LNCaP clone FGC (cell line): ENCODE measurements at regions not wholly inside any gene's neighbourhood (a gene's known extent, or its start where the extent isn't known, plus 50 kb on each side); places are given as distances from the start of the nearest gene placed in this dataset.
A peak's percentile ranks its signal among the peaks of the same experiment; 100 is the strongest.

Source experiments
- DNase-seq: peaks from one replicate; pipeline ENCODE4 v3.0.0-alpha.2; 2011; ENCODE audit warnings: low read depth
- H3K4me3 ChIP-seq: 2 replicates; pipeline ENCODE4 v1.5.1; 2011; ENCODE audit warnings: mild to moderate bottlenecking, low read depth, low read length, control low read depth
- TF ChIP-seq, protein P1 (sequence below): IDR thresholded peaks from 2 replicates; pipeline ENCODE4 v1.5.1; 2012; ENCODE audit warnings: mild to moderate bottlenecking; ENCODE audit not compliant: control insufficient read depth, insufficient read depth; ENCODE audit errors: extremely low read depth

- TF ChIP-seq, protein P1, sequence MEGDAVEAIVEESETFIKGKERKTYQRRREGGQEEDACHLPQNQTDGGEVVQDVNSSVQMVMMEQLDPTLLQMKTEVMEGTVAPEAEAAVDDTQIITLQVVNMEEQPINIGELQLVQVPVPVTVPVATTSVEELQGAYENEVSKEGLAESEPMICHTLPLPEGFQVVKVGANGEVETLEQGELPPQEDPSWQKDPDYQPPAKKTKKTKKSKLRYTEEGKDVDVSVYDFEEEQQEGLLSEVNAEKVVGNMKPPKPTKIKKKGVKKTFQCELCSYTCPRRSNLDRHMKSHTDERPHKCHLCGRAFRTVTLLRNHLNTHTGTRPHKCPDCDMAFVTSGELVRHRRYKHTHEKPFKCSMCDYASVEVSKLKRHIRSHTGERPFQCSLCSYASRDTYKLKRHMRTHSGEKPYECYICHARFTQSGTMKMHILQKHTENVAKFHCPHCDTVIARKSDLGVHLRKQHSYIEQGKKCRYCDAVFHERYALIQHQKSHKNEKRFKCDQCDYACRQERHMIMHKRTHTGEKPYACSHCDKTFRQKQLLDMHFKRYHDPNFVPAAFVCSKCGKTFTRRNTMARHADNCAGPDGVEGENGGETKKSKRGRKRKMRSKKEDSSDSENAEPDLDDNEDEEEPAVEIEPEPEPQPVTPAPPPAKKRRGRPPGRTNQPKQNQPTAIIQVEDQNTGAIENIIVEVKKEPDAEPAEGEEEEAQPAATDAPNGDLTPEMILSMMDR, result peak; percentile 37
- DNase-seq, result peak; percentile 83
- H3K4me3 ChIP-seq, result no peak overlapping the region
Measured at GRCh38 chr16:35559911-35560636, 2100.7 kb downstream of the TP53TG3F start.

GRCh38 chr16:35560637-35560984 is 2101.2 kb downstream of the TP53TG3F start:
- DNase-seq, result no peak
- H3K4me3 ChIP-seq, result no peak overlapping the region
- TF ChIP-seq, protein P1, result no peak

GRCh38 chr16:35561346-35561745 is 2101.9 kb downstream of the TP53TG3F start:
- no peak overlapping the region for H3K4me3 ChIP-seq
- TF ChIP-seq, protein P1, result no peak

DNA sequence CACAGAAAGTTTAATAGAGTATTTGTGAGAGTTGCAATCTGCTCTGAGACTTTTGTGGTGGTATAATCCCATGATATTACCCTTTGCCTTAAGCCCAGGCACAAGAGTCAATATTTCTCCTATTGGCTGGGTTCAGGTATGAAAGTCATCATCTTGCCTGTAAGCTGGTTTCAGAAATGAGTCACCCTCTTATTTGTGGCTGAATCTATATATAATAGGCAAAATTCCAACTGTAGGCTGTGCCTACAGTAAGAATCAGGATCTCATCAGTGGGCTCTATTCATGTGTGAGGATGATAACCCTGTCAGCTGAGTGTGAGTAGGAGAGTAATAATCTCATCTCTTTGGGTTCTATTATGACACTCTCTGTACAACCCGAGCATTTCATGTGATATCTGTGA is 2103.1 kb downstream of the TP53TG3F start:
- DNase-seq, result no peak
- no peak overlapping the region for H3K4me3 ChIP-seq
- TF ChIP-seq, protein P1, result no peak

More at GRCh38 chr16:35561346-35561745, 2101.9 kb downstream of the TP53TG3F start:
- DNase-seq, result no peak

GRCh38 chr16:35562919-35563318 is 2103.5 kb downstream of the TP53TG3F start:
- DNase-seq, result no peak

GRCh38 chr16:35564148-35564547 is 2104.7 kb downstream of the TP53TG3F start:
- H3K4me3 ChIP-seq, result no peak overlapping the region
- DNase-seq, result no peak
- TF ChIP-seq, protein P1, result no peak

More at GRCh38 chr16:35562919-35563318, 2103.5 kb downstream of the TP53TG3F start:
- no peak overlapping the region for H3K4me3 ChIP-seq
- TF ChIP-seq, protein P1, result no peak

- DNase-seq, result no peak
- no peak overlapping the region for H3K4me3 ChIP-seq
Measured at GRCh38 chr16:35564889-35565288, 2105.5 kb downstream of the TP53TG3F start.

More at GRCh38 chr16:35564889-35565288, 2105.5 kb downstream of the TP53TG3F start:
- TF ChIP-seq, protein P1, result no peak
